ENCODE measurements at regions not wholly inside any gene's neighbourhood (a gene's known extent, or its start where the extent isn't known, plus 50 kb on each side); places are given as distances from the start of the nearest gene placed in this dataset.
A peak's percentile ranks its signal among the peaks of the same experiment; 100 is the strongest.

GRCh38 chr5:125011014-125011413 lies 264.6 kb upstream of the ZNF608 start:
- Histone ChIP-seq H3K27ac (ENCODE audit: low read length) (peak overlapping the region; percentile 43), H3K9me2 (replicated peaks; ENCODE audit: low read length) (no peaks in the 10 kb centered on the region), H3K9me3 (ENCODE audit: low read length) (no peaks in the 10 kb centered on the region), H3K9ac (ENCODE audit: low read length) (no peak overlapping the region), H2AFZ (ENCODE audit: low read length) (no peak overlapping the region), H3K79me2 (ENCODE audit: low read length) (no peaks in the 10 kb centered on the region), H3K4me2 (ENCODE audit: low read length) (no peak overlapping the region; the same call in 1 of the 2 replicates), H3K4me1 (ENCODE audit: insufficient read depth, low read length) (peaks cover 20% of the 10 kb centered on the region), H3K27me3 (ENCODE audit: low read length) (no peaks in the 10 kb centered on the region), H4K20me1 (ENCODE audit: low read length) (no peaks in the 10 kb centered on the region), H3K36me3 (ENCODE audit: low read depth, low read length) (no peaks in the 10 kb centered on the region), H3F3A (ENCODE audit: low read length, unreplicated experiment) (no peaks in the 10 kb centered on the region), H3K4me3 (ENCODE audit: low read length) (no peak overlapping the region)
- intact Hi-C loops (cut with micrococcal nuclease), result no loop called here
- ATAC-seq, result no peak; the same call in 1 of the 2 replicates
- TF ChIP-seq EZH2phosphoT487 (IDR thresholded peaks at IDR 0.05; ENCODE audit: borderline replicate concordance, low read length) (no peak), CTCF (conservative IDR thresholded peaks at IDR 0.05; ENCODE audit: low read depth, low read length) (no peak), EZH2 (IDR thresholded peaks at IDR 0.05; ENCODE audit: low read length, unreplicated experiment) (no peak)
- ChIA-PET CTCF (no interaction called here), POLR2A (ENCODE audit: unreplicated experiment) (interaction anchor here (0.5 kb wide), 1 partner anchor 15 kb away, joined by 8 read pairs; no protein-coding TSS in a partner anchor)
- no TSS peak for BruUV-seq (replicated peaks)
- DNase-seq, result no peak

- peak overlapping the region; percentile 43 for H3K27ac ChIP-seq (ENCODE audit: low read length)
- no peak overlapping the region for H3K9ac ChIP-seq (ENCODE audit: low read length)
- no peaks in the 10 kb centered on the region for H3K27me3 ChIP-seq (ENCODE audit: low read length)
- ChIA-PET POLR2A (ENCODE audit: unreplicated experiment) (interaction anchor here (0.5 kb wide), 1 partner anchor 15 kb away, joined by 8 read pairs; no protein-coding TSS in a partner anchor), CTCF (no interaction called here)
- no peaks in the 10 kb centered on the region for H3F3A ChIP-seq (ENCODE audit: low read length, unreplicated experiment)
- TF ChIP-seq EZH2 (IDR thresholded peaks at IDR 0.05; ENCODE audit: low read length, unreplicated experiment), result no peak
- no peak for TF ChIP-seq EZH2phosphoT487 (IDR thresholded peaks at IDR 0.05; ENCODE audit: borderline replicate concordance, low read length)
- TF ChIP-seq CTCF (conservative IDR thresholded peaks at IDR 0.05; ENCODE audit: low read depth, low read length), result no peak
- H3K4me3 ChIP-seq (ENCODE audit: low read length), result no peak overlapping the region
- H3K9me2 ChIP-seq (replicated peaks; ENCODE audit: low read length), result no peaks in the 10 kb centered on the region
- BruUV-seq (replicated peaks), result no TSS peak
- peaks cover 20% of the 10 kb centered on the region for H3K4me1 ChIP-seq (ENCODE audit: insufficient read depth, low read length)
- ATAC-seq, result peak; percentile 97
- no peak overlapping the region for H2AFZ ChIP-seq (ENCODE audit: low read length)
- H3K79me2 ChIP-seq (ENCODE audit: low read length), result no peaks in the 10 kb centered on the region
- H3K4me2 ChIP-seq (ENCODE audit: low read length), result peak overlapping the region; percentile 24
- H3K36me3 ChIP-seq (ENCODE audit: low read depth, low read length), result no peaks in the 10 kb centered on the region
- H3K9me3 ChIP-seq (ENCODE audit: low read length), result no peaks in the 10 kb centered on the region
- peak; percentile 75 for DNase-seq
- intact Hi-C loops (cut with micrococcal nuclease), result no loop called here
- no peaks in the 10 kb centered on the region for H4K20me1 ChIP-seq (ENCODE audit: low read length)
These were observed 265.0 kb upstream of the ZNF608 start for GRCh38 chr5:125011419-125011818.

DNA sequence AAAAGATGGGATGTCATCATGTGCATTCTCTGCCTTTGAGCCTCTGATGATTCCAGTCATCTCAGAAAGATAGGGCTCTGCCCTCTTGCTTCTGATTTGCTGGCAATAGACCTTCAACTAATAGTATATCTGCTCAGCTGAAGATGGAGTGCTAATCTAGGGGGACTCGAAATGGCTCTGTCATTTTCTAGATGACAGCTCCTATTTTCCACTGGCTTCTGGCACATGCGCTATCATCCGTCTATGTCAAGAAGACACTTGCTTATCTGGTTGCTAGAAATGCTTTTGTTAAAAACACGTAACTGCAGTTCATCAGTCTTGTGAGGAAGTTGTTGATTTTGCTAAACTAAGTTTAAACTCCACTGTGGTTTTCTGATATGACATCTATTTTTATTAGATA lies 265.5 kb upstream of the ZNF608 start:
- POLR2A ChIA-PET (ENCODE audit: unreplicated experiment), result no interaction called here
- no peaks in the 10 kb centered on the region for H3F3A ChIP-seq (ENCODE audit: low read length, unreplicated experiment)
- ATAC-seq (peak; percentile 21; the same call in 1 of the 2 replicates), DNase-seq (no peak)
- CTCF ChIA-PET, result no interaction called here
- no peaks in the 10 kb centered on the region for H3K36me3 ChIP-seq (ENCODE audit: low read depth, low read length)
- no peaks in the 10 kb centered on the region for H3K9me3 ChIP-seq (ENCODE audit: low read length)
- H3K9me2 ChIP-seq (replicated peaks; ENCODE audit: low read length), result no peaks in the 10 kb centered on the region
- intact Hi-C loops (cut with micrococcal nuclease), result no loop called here
- no peaks in the 10 kb centered on the region for H3K79me2 ChIP-seq (ENCODE audit: low read length)
- H3K4me2 ChIP-seq (ENCODE audit: low read length), result peak overlapping the region; percentile 24; the same call in 1 of the 2 replicates
- H3K27me3 ChIP-seq (ENCODE audit: low read length), result no peaks in the 10 kb centered on the region
- H2AFZ ChIP-seq (ENCODE audit: low read length), result no peak overlapping the region
- peaks cover 20% of the 10 kb centered on the region for H3K4me1 ChIP-seq (ENCODE audit: insufficient read depth, low read length)
- H3K9ac ChIP-seq (ENCODE audit: low read length), result no peak overlapping the region
- BruUV-seq (replicated peaks), result no TSS peak
- H4K20me1 ChIP-seq (ENCODE audit: low read length), result no peaks in the 10 kb centered on the region
- H3K4me3 ChIP-seq (ENCODE audit: low read length), result no peak overlapping the region
- no peak for TF ChIP-seq EZH2phosphoT487 (IDR thresholded peaks at IDR 0.05; ENCODE audit: borderline replicate concordance, low read length)
- TF ChIP-seq CTCF (conservative IDR thresholded peaks at IDR 0.05; ENCODE audit: low read depth, low read length), result no peak
- TF ChIP-seq EZH2 (IDR thresholded peaks at IDR 0.05; ENCODE audit: low read length, unreplicated experiment), result no peak
- peak overlapping the region; percentile 35 for H3K27ac ChIP-seq (ENCODE audit: low read length)
